Endodermal cell (in vitro differentiated cells): ENCODE measurements at regions not wholly inside any gene's neighbourhood (a gene's known extent, or its start where the extent isn't known, plus 50 kb on each side); places are given as distances from the start of the nearest gene placed in this dataset.
"Not testable (repeated sequence)": the region's sequence is repeated elsewhere in the genome, so short reads cannot be mapped to it uniquely, and the experiment has no call there.

Source experiments
- DNase-seq: peaks from one replicate; pipeline ENCODE4 v3.0.0-alpha.2; 2017
- H3K27ac ChIP-seq: 2 replicates; pipeline ENCODE4 v1.5.1; 2013; ENCODE audit warnings: mild to moderate bottlenecking, low read depth, low read length, moderate library complexity
- H3K27me3 ChIP-seq: 2 replicates; pipeline ENCODE4 v1.6.1; 2013; ENCODE audit warnings: mild to moderate bottlenecking, low read length, moderate library complexity; ENCODE audit not compliant: insufficient read depth, control insufficient read depth, poor library complexity, severe bottlenecking
- H3K36me3 ChIP-seq: 2 replicates; pipeline ENCODE4 v1.7.0; 2013; ENCODE audit warnings: mild to moderate bottlenecking, low read length, moderate library complexity; ENCODE audit not compliant: control insufficient read depth, insufficient read depth
- H3K4me1 ChIP-seq: one replicate; pipeline ENCODE4 v1.7.0; 2013; ENCODE audit warnings: low read length; ENCODE audit not compliant: control insufficient read depth, insufficient read depth
- H3K4me3 ChIP-seq: 2 replicates; pipeline ENCODE4 v1.5.1; 2013; ENCODE audit warnings: mild to moderate bottlenecking, low read length, moderate library complexity
- H3K9ac ChIP-seq: 2 replicates; pipeline ENCODE4 v1.6.1; 2013; ENCODE audit warnings: mild to moderate bottlenecking, low read length, moderate library complexity; ENCODE audit not compliant: poor library complexity, severe bottlenecking; ENCODE audit errors: extremely low read depth
- H3K9me3 ChIP-seq: 2 replicates; pipeline ENCODE4 v1.6.1; 2013; ENCODE audit warnings: mild to moderate bottlenecking, low read length, moderate library complexity; ENCODE audit not compliant: control insufficient read depth
- H3K27ac Mint-ChIP-seq: 2 replicates; pipeline ENCODE4 v1.8.0; 2020; ENCODE audit warnings: mixed read lengths
- H3K27me3 Mint-ChIP-seq: 2 replicates; pipeline ENCODE4 v1.8.0; 2021; ENCODE audit warnings: mild to moderate bottlenecking, mixed read lengths; ENCODE audit not compliant: insufficient read depth
- H3K36me3 Mint-ChIP-seq: 2 replicates; pipeline ENCODE4 v1.8.0; 2020; ENCODE audit warnings: low read depth, mixed read lengths
- H3K4me1 Mint-ChIP-seq: 2 replicates; pipeline ENCODE4 v1.8.0; 2020; ENCODE audit warnings: mixed read lengths
- H3K4me3 Mint-ChIP-seq: 2 replicates; pipeline ENCODE4 v1.8.0; 2020; ENCODE audit warnings: mild to moderate bottlenecking, moderate library complexity, mixed read lengths
- H3K9me3 Mint-ChIP-seq: 2 replicates; pipeline ENCODE4 v1.8.0; 2020; ENCODE audit warnings: mild to moderate bottlenecking, mixed read lengths
- CTCF ChIP-seq: fragments of 200-600 bp; sonication (generic); conservative IDR thresholded peaks from 2 replicates; pipeline ENCODE4 v1.5.0; 2021; ENCODE audit warnings: antibody characterized with exemption, mild to moderate bottlenecking
- WGBS, 2 experiments: methylation state at CpG; one replicate each; pipeline versions ENCODE4 v1.1.5 to v1.1.7; 2013; ENCODE audit warnings: missing lambda C conversion rate in 2 of 2, mixed read lengths in 1 of 2; ENCODE audit not compliant: insufficient coverage in 1 of 2, insufficient read length in 1 of 2; 5-methylcytosine and 5-hydroxymethylcytosine counted together

GRCh38 chr9:110029956-110030480 lies 177.9 kb downstream of the C9orf152 start:
- no peaks in the 10 kb centered on the region for H3K9me3 Mint-ChIP-seq
- H3K4me3 Mint-ChIP-seq: no peak overlapping the region
- Histone ChIP-seq H3K4me1 (no peaks in the 10 kb centered on the region), H3K27me3 (no peaks in the 10 kb centered on the region), H3K4me3 (no peak overlapping the region), H3K9me3 (no peaks in the 10 kb centered on the region), H3K27ac (no peak overlapping the region), H3K9ac (no peak overlapping the region), H3K36me3 (no peaks in the 10 kb centered on the region)
- WGBS, 2 experiments: 90 to 94% methylated on average over 4 of the region's 4 CpGs
- H3K4me1 Mint-ChIP-seq: peaks cover 6% of the 10 kb centered on the region
- no peaks in the 10 kb centered on the region for H3K36me3 Mint-ChIP-seq
- H3K27me3 Mint-ChIP-seq: no peaks in the 10 kb centered on the region
- DNase-seq: no peak
- H3K27ac Mint-ChIP-seq: no peak overlapping the region
- TF ChIP-seq CTCF: no peak

GRCh38 chr9:110030632-110031031 lies 177.3 kb downstream of the C9orf152 start:
- Histone ChIP-seq H3K36me3 (no peaks in the 10 kb centered on the region), H3K27ac (no peak overlapping the region), H3K9ac (no peak overlapping the region), H3K4me1 (no peaks in the 10 kb centered on the region), H3K27me3 (no peaks in the 10 kb centered on the region), H3K4me3 (no peak overlapping the region), H3K9me3 (no peaks in the 10 kb centered on the region)
- Mint-ChIP-seq H3K36me3 (no peaks in the 10 kb centered on the region), H3K4me1 (peaks cover 6% of the 10 kb centered on the region), H3K27ac (no peak overlapping the region), H3K9me3 (no peaks in the 10 kb centered on the region), H3K27me3 (no peaks in the 10 kb centered on the region), H3K4me3 (no peak overlapping the region)
- TF ChIP-seq CTCF: no peak
- DNase-seq: no peak
- 90 to 92% methylated on average over 2 of the region's 3 CpGs for WGBS, 2 experiments

- Mint-ChIP-seq H3K36me3 (no peaks in the 10 kb centered on the region), H3K4me1 (peaks cover 6% of the 10 kb centered on the region), H3K27ac (no peak overlapping the region), H3K9me3 (no peaks in the 10 kb centered on the region), H3K4me3 (no peak overlapping the region), H3K27me3 (no peaks in the 10 kb centered on the region)
- 95 to 100% methylated on average over 2 to 3 of the region's 3 CpGs for WGBS, 2 experiments
- H3K27ac ChIP-seq: no peak overlapping the region
- H3K36me3 ChIP-seq: no peaks in the 10 kb centered on the region
- no peaks in the 10 kb centered on the region for H3K4me1 ChIP-seq
- no peaks in the 10 kb centered on the region for H3K9me3 ChIP-seq
- TF ChIP-seq CTCF: no peak
- no peaks in the 10 kb centered on the region for H3K27me3 ChIP-seq
- no peak overlapping the region for H3K4me3 ChIP-seq
- no peak for DNase-seq
- H3K9ac ChIP-seq: no peak overlapping the region
Measured at GRCh38 chr9:110031511-110032173, 176.3 kb downstream of the C9orf152 start.

GRCh38 chr9:110032532-110032931 lies 175.4 kb downstream of the C9orf152 start:
- not testable (repeated sequence) for H3K36me3 Mint-ChIP-seq, H3K27me3 ChIP-seq, H3K4me1 ChIP-seq, H3K9ac ChIP-seq, H3K4me1 Mint-ChIP-seq, H3K36me3 ChIP-seq, H3K27me3 Mint-ChIP-seq, H3K27ac Mint-ChIP-seq, H3K4me3 Mint-ChIP-seq, H3K4me3 ChIP-seq, H3K9me3 Mint-ChIP-seq, DNase-seq, H3K9me3 ChIP-seq, H3K27ac ChIP-seq
- WGBS, 2 experiments: 90 to 96% methylated on average over 4 to 7 of the region's 7 CpGs
